ENCODE measurements at regions not wholly inside any gene's neighbourhood (a gene's known extent, or its start where the extent isn't known, plus 50 kb on each side); places are given as distances from the start of the nearest gene placed in this dataset.

DNA sequence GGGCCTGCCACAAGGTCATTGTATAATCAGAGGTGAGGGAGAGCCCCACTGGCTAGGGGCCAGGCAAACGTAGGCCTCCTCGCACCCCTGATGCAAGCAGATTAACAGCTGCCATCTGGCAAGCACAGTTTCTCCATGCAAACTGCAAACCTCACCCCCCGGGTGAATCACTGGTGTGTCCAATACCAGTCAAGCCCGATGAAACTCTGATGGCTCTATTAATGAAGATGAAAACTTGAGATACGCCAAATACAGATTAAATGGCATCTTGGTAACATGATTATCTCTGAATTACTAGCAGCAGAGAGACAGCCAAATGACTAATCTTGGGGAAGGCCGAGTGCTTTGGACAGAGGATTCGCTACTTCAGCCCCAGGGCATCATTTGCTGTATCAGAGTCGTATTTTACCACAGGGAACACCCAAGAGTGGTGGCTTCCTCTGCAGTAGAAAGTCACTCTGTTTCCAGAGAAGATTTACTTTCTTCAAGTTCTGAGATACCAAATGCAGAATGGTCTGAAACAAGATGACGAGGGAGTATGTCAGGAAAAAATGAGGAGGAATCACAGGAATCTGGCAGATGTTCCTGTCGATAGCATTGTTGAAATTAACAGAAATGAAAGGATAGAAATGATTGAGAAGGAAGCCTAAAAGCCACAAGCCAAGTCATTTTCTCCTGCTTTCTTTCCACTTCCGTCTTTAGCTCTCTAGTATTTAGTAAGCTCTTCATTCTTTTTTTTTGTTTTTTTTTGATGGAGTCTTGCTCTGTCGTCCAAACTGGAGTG is 96.2 kb upstream of the NR2F2 start:
- no peak for DNase-seq

DNA sequence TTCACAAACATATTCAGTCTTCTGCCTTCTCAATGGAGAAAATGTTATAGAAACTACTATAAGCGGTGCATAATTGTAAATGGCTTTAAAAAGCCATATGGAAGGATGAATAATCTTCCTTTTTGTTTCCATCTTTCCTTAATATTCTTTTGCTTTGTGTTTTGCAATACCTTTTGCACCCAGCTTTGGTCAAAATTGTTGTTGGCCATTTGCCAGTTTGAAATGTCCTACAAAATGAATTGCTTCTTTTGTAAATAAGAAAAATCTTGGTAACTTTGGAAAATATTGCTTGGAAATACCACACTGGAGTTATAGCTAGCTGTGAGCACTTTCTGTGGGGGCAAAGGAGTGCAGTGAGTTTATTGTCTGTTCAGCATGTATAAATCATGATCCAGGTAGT is 93.5 kb upstream of the NR2F2 start:
- DNase-seq = no peak

GRCh38 chr15:96242761-96243160 is 87.7 kb upstream of the NR2F2 start:
- no peak for DNase-seq

DNA sequence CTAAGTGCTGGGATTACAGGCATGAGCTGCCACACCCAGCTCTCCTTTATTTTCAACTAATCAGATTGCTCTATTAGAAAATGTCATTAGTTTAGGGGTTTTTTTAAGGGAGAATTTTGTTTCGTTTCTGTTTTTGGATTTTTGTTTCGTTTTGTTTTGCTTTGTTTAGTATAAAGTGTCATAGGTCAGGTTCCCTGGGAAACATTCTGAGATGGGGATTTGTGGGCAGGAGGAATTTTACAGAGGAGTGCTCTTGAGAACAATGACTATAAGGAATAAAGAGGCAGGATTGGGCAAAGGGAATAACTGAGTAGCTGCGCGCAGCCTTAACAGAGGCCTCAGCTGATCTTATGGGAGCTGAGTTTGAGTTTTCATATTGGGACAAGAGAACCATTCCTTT is 86.8 kb upstream of the NR2F2 start:
- no peak for DNase-seq

DNA sequence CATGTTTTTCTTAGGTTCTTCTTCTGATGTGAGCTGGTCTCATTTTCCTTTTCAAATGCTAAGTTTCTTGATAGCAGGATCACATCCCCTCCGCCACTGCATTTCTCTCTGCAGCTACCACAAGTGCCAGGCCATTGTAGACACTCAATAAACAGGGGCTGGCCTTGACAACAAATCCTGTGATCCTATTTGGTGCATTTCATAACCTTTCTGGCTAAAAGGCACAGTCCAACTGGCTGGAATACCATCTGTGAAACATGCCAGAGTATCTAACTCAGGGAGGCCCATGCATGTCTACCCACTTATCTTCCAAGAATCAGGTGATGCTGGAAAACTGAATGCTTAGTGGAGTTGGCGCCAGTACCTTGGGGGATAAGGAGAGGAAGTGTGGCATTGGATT is 85.2 kb upstream of the NR2F2 start:
- DNase-seq = no peak

DNA sequence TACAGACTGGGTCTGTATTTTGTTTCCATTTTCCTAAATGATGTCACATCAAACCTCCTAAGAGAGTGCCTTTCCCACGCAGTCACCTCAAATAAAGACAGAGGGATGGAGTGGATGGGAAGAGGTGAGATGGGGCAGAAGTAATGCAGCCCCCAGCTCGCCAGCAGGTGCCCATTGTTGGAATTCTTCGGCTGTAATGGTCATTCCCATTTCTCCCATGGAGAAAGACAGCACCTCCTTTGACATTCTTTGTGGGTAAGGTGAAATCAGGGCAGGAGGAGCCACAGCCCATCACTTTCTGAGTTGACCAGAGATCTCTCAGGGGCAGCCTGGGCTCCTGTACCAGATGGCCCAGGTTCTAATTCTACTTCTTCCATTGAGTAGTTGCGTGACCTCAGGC is 84.4 kb upstream of the NR2F2 start:
- no peak for DNase-seq

DNA sequence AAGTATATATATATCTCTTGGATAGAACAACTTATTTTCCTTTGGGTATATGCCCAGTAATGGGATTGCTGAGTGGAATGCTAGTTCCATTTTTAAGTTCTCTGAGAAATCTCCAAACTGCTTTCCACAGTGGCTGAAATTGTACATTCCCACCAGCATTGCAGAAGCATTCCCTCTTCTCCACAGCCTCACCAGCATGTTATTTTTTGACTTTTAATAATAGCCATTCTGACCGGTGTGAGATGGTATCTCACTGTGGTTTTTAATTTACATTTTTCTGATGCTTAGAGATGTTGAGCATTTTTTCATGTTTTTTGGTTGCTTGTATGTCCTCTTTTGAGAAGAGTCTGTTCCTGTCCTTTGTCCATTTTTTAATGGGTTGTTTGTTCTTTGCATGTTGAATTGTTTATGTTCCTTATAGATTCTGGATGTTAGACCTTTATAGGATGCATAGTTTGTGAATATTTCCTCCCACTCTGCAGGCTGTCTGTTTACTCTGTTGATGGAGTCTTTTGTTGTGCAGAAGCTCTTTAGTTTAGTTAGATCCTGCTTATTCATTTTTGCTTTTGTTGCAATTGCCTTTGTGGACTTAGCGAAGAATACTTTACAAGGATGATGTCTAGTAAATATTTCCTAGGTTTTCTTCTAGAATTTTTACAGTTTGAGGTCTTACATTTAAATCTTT is 82.7 kb upstream of the NR2F2 start:
- no peak for DNase-seq

- no peak for DNase-seq
Observed at GRCh38 chr15:96252148-96252547, 78.4 kb upstream of the NR2F2 start.

GRCh38 chr15:96253006-96253747 is 77.3 kb upstream of the NR2F2 start:
- DNase-seq = no peak

GRCh38 chr15:96254173-96254572 is 76.3 kb upstream of the NR2F2 start:
- DNase-seq = no peak

DNA sequence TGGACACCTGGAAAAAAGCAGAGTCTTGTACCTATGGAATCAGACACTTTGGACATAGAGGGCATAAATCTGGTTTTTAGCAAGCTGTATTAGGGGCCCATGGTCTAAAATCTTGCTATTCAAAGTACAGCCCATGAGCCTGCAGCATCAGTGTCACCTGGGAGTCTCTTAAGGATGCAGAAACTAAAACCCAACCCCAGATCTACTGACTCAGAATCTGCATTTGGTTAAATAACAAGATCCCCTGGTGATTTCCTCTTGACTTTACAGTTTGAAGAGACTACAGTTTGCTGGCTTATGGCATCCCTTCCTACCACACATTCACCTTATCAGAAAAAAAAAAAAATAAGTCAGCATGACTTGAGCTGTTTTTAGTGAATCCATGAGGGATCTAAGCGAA is 74.9 kb upstream of the NR2F2 start:
- no peak for DNase-seq

- no peak for DNase-seq
Observed at GRCh38 chr15:96261575-96262034, 68.9 kb upstream of the NR2F2 start.

DNA sequence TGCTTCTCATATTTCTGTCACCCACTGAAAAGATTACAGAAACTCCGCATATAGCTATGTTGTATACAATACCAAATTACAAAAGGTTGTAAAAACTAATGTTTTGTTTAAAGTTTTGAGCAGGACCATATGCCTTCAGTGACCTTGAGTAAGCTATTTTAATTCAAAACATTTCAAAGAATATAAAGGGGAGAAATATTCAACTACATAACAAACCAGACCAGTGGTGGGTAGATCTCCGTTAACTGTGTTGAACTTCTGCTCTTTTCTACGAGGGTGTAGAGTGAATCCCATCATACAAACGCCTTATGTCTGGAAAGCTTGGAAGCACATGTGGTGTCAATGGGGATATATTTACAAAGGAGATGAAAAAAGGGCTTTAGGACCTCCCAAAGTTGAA is 68.4 kb upstream of the NR2F2 start:
- no peak for DNase-seq

GRCh38 chr15:96262549-96263489 is 67.7 kb upstream of the NR2F2 start:
- DNase-seq = no peak

GRCh38 chr15:96264351-96264798 is 66.1 kb upstream of the NR2F2 start:
- peak; percentile 5 for DNase-seq

- DNase-seq = no peak
Observed at GRCh38 chr15:96264801-96265515, 65.5 kb upstream of the NR2F2 start.

DNA sequence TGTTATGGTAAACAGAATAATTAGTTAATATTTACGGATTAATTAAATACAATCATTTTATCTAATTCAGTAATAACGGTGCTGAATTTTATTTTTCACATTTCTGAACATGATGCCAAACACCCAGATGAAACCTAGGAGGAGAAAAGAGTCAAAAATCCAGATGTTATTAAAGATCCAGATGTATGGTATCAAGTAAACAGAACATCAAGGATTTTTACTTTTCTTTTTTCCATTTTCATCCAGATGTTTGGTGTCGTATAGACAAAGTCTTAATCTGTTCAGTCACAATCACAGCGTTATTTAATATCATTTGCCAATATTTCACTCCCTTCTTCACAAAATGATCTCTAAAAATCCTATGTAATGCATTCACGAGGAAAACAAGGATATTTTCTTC is 64.0 kb upstream of the NR2F2 start:
- DNase-seq = no peak

- no peak for DNase-seq
Observed at GRCh38 chr15:96267463-96267862, 63.0 kb upstream of the NR2F2 start.

GRCh38 chr15:96268442-96269204 is 61.9 kb upstream of the NR2F2 start:
- no peak for DNase-seq

DNA sequence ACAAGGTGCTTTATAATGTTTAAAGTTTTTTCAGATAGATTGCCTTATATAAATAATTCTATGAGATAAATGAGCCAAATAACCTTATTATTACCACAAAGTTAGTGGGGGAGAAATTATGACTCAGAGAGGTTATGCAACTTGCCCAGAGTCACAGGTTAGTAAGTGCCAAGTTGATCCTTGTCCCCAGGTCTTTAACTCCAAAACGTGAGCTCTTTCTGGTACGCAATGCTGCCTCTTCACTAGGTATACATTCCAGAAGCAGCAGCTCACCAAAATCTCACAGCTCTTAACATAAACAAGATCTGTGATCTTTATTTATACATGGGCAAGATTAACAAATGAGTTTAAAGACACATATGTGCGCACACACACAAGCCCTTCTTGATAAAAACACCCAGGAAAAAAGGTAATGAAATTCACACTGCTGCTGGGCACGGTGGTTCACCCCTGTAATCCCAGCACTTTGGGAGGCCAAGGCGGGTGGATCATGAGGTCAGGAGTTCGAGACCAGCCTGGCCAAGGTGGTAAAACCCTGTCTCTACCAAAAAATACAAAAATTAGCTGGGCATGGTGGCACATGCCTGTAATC is 59.8 kb upstream of the NR2F2 start:
- no peak for DNase-seq

GRCh38 chr15:96272427-96272826 is 58.1 kb upstream of the NR2F2 start:
- no peak for DNase-seq
